H1 (cell line): ENCODE measurements at regions not wholly inside any gene's neighbourhood (a gene's known extent, or its start where the extent isn't known, plus 50 kb on each side); places are given as distances from the start of the nearest gene placed in this dataset.

Source experiments
- CTCF ChIA-PET: fragments of 300-600 bp; sonication (Branson Sonifier 250); formaldehyde crosslinking; loops from one replicate; lab custom pipeline; 2021; ENCODE audit not compliant: partially characterized antibody; lab: Charles Lee
- POLR2A ChIA-PET: fragments of 300-600 bp; sonication (Branson Sonifier 250); formaldehyde crosslinking; loops from one replicate; lab custom pipeline; 2021; ENCODE audit warnings: inconsistent platforms; ENCODE audit not compliant: partially characterized antibody; lab: Charles Lee
- DNase-seq, 2 experiments: peaks; one replicate each; pipeline versions ENCODE4 v3.0.0 to v3.0.0-alpha.2; 2010 to 2022; ENCODE audit warnings: low spot score in 2 of 2, low read depth in 1 of 2, mixed read lengths in 1 of 2
- FAIRE-seq: peaks from 2 replicates; lab custom pipeline; 2011; peaks lifted over from hg19 to GRCh38; lab: Jason Lieb, UNC
- H2AFZ ChIP-seq: 2 replicates; pipeline ENCODE4 v1.8.1; 2012; ENCODE audit warnings: low read length, inconsistent platforms
- H2AK5ac ChIP-seq: 2 replicates; pipeline ENCODE4 v1.6.1; 2013; ENCODE audit warnings: low read depth, low read length
- H2BK120ac ChIP-seq: replicated peaks from 2 replicates; pipeline ENCODE3; 2013; ENCODE audit warnings: low read depth, low read length, inconsistent platforms
- H2BK12ac ChIP-seq: 2 replicates; pipeline ENCODE4 v1.6.1; 2013; ENCODE audit warnings: low read depth, low read length
- H2BK15ac ChIP-seq: 2 replicates; pipeline ENCODE4 v1.6.1; 2013; ENCODE audit warnings: low read length
- H2BK20ac ChIP-seq: 2 replicates; pipeline ENCODE4 v1.6.1; 2013; ENCODE audit warnings: low read length
- H2BK5ac ChIP-seq: 2 replicates; pipeline ENCODE4 v1.6.1; 2013; ENCODE audit warnings: low read depth, low read length
- H3K14ac ChIP-seq: 2 replicates; pipeline ENCODE4 v1.6.1; 2013; ENCODE audit warnings: inconsistent platforms; ENCODE audit not compliant: insufficient read length
- H3K18ac ChIP-seq: 2 replicates; pipeline ENCODE4 v1.6.1; 2013; ENCODE audit warnings: low read length; ENCODE audit errors: extremely low read depth
- H3K23ac ChIP-seq: 2 replicates; pipeline ENCODE4 v1.6.1; 2013; ENCODE audit warnings: inconsistent platforms; ENCODE audit not compliant: insufficient read length
- H3K23me2 ChIP-seq: 2 replicates; pipeline ENCODE4 v1.6.1; 2013; ENCODE audit warnings: low read depth, low read length
- H3K27ac ChIP-seq: 2 replicates; pipeline ENCODE4 v1.6.1; 2011; ENCODE audit warnings: low read depth, low read length, inconsistent platforms
- H3K27me3 ChIP-seq, 4 experiments: replicated peaks in 1 of 4; 1 replicate in 1 of 4; 2 replicates in 3 of 4; pipeline versions ENCODE4 v1.6.1 to v1.8.1; 2011 to 2013; ENCODE audit warnings: low read length in 3 of 4, mild to moderate bottlenecking in 3 of 4, inconsistent platforms in 2 of 4, mixed read lengths in 2 of 4, moderate library complexity in 1 of 4; ENCODE audit not compliant: control insufficient read depth in 3 of 4, insufficient read depth in 3 of 4; ENCODE audit errors: extremely low read depth in 1 of 4
- H3K36me3 ChIP-seq, 4 experiments: 2 replicates each; pipeline versions ENCODE4 v1.6.1 to v1.8.1; 2011 to 2013; ENCODE audit warnings: mild to moderate bottlenecking in 4 of 4, low read length in 3 of 4, moderate library complexity in 2 of 4, control low read depth in 1 of 4, inconsistent platforms in 1 of 4; ENCODE audit not compliant: insufficient read depth in 4 of 4, control insufficient read depth in 2 of 4
- H3K4ac ChIP-seq: replicated peaks from 2 replicates; pipeline ENCODE3; 2013; ENCODE audit warnings: low read length, low read depth, mixed read lengths, inconsistent platforms; ENCODE audit not compliant: insufficient read length
- H3K4me1 ChIP-seq, 4 experiments: replicated peaks in 1 of 4; 1 replicate in 1 of 4; 2 replicates in 3 of 4; pipeline versions ENCODE4 v1.6.1 to v1.8.1; 2011 to 2013; ENCODE audit warnings: low read length in 3 of 4, inconsistent platforms in 2 of 4, mixed read lengths in 1 of 4; ENCODE audit not compliant: insufficient read depth in 4 of 4, control insufficient read depth in 3 of 4
- H3K4me2 ChIP-seq, 2 experiments: 2 replicates each; pipeline versions ENCODE4 v1.6.1 to v1.8.1; 2011 to 2013; ENCODE audit warnings: low read depth in 2 of 2, low read length in 2 of 2, control low read depth in 1 of 2, inconsistent platforms in 1 of 2, mild to moderate bottlenecking in 1 of 2; ENCODE audit not compliant: insufficient read depth in 1 of 2
- H3K4me3 ChIP-seq, 4 experiments: fragments of 200-600, 300-600 bp in 1 of 4; sonication (generic), shearing (Covaris generic), sonication (Bioruptor Twin) in 1 of 4; 2 replicates each; pipeline versions ENCODE4 v1.5.1 to v1.8.1; 2011 to 2016; ENCODE audit warnings: low read length in 4 of 4, low read depth in 3 of 4, control low read depth in 2 of 4, inconsistent platforms in 2 of 4, mild to moderate bottlenecking in 2 of 4, mixed read lengths in 1 of 4, moderate library complexity in 1 of 4; ENCODE audit not compliant: insufficient read depth in 2 of 4; ENCODE audit errors: extremely low read depth in 1 of 4
- H3K56ac ChIP-seq: replicated peaks from 2 replicates; pipeline ENCODE3; 2013; ENCODE audit warnings: low read depth, mild to moderate bottlenecking, mixed read lengths, low read length, inconsistent platforms; ENCODE audit not compliant: insufficient read length
- H3K79me1 ChIP-seq: 2 replicates; pipeline ENCODE4 v1.6.1; 2013; ENCODE audit warnings: low read depth, low read length, control low read depth
- H3K79me2 ChIP-seq, 2 experiments: 2 replicates each; pipeline versions ENCODE4 v1.6.1 to v1.8.1; 2012 to 2013; ENCODE audit warnings: low read length in 2 of 2, mild to moderate bottlenecking in 2 of 2, inconsistent platforms in 1 of 2; ENCODE audit not compliant: insufficient read depth in 2 of 2, control insufficient read depth in 1 of 2
- H3K9ac ChIP-seq, 4 experiments: replicated peaks in 1 of 4; 1 replicate in 1 of 4; 2 replicates in 3 of 4; pipeline versions ENCODE4 v1.6.1 to v1.8.1; 2011 to 2013; ENCODE audit warnings: low read depth in 3 of 4, low read length in 3 of 4, control low read depth in 2 of 4, mild to moderate bottlenecking in 2 of 4, moderate library complexity in 2 of 4, inconsistent platforms in 1 of 4; ENCODE audit errors: extremely low read depth in 1 of 4
- H3K9me3 ChIP-seq, 2 experiments: 2 replicates each; pipeline versions ENCODE4 v1.6.1 to v1.8.1; 2012 to 2013; ENCODE audit warnings: mild to moderate bottlenecking in 2 of 2, moderate library complexity in 2 of 2, control low read depth in 1 of 2, inconsistent platforms in 1 of 2, low read depth in 1 of 2, low read length in 1 of 2, mixed read lengths in 1 of 2; ENCODE audit not compliant: insufficient read depth in 2 of 2
- H4K20me1 ChIP-seq, 2 experiments: replicated peaks in 1 of 2; 2 replicates each; pipeline versions ENCODE3 to v1.8.1; 2011 to 2013; ENCODE audit warnings: inconsistent platforms in 2 of 2, low read length in 2 of 2, mild to moderate bottlenecking in 1 of 2; ENCODE audit not compliant: insufficient read depth in 2 of 2, control insufficient read depth in 1 of 2
- H4K5ac ChIP-seq: 2 replicates; pipeline ENCODE4 v1.6.1; 2013; ENCODE audit warnings: low read length, low read depth, mixed read lengths, inconsistent platforms; ENCODE audit not compliant: insufficient read length
- H4K8ac ChIP-seq: 2 replicates; pipeline ENCODE4 v1.8.0; 2013; ENCODE audit warnings: mild to moderate bottlenecking, moderate library complexity, low read length, inconsistent platforms; ENCODE audit not compliant: insufficient read depth; ENCODE audit errors: extremely low read depth
- H4K91ac ChIP-seq: replicated peaks from 2 replicates; pipeline ENCODE3; 2013; ENCODE audit warnings: low read length, mixed read lengths, inconsistent platforms; ENCODE audit not compliant: insufficient read length
- ATF2 ChIP-seq: IDR thresholded peaks from 2 replicates; pipeline ENCODE4 v1.6.1; 2012; ENCODE audit warnings: low read length, inconsistent platforms
- CHD1 ChIP-seq: IDR thresholded peaks from 2 replicates; pipeline ENCODE4 v1.6.1; 2012; ENCODE audit warnings: low read depth, low read length, improper control_type of control experiment
- EP300 ChIP-seq, 2 experiments: IDR thresholded peaks; 1 replicate in 1 of 2; 2 replicates in 1 of 2; pipeline ENCODE4 v1.6.1; 2011 to 2012; ENCODE audit warnings: low read depth in 2 of 2, low read length in 2 of 2, mild to moderate bottlenecking in 2 of 2, borderline replicate concordance in 1 of 2, inconsistent platforms in 1 of 2, moderate library complexity in 1 of 2
- EZH2 ChIP-seq: fragments of 200-600 bp; sonication (generic); IDR thresholded peaks from 2 replicates; pipeline ENCODE4 v1.7.1; 2012; ENCODE audit warnings: low read depth, mild to moderate bottlenecking, moderate library complexity, low read length, inconsistent platforms; ENCODE audit not compliant: severe bottlenecking
- KDM4A ChIP-seq: IDR thresholded peaks from one replicate; pipeline ENCODE4 v1.7.1; 2012; ENCODE audit warnings: low read depth, mild to moderate bottlenecking, moderate library complexity, low read length, inconsistent platforms; ENCODE audit not compliant: severe bottlenecking
- KDM5A ChIP-seq: fragments of 200-600 bp; IDR thresholded peaks from 2 replicates; pipeline ENCODE4 v1.7.1; 2012; ENCODE audit warnings: mild to moderate bottlenecking, low read length, inconsistent platforms, mixed read lengths
- NANOG ChIP-seq: IDR thresholded peaks from 2 replicates; pipeline ENCODE4 v1.6.1; 2011; ENCODE audit warnings: low read length, low read depth, mild to moderate bottlenecking, inconsistent platforms; ENCODE audit not compliant: insufficient read depth, poor library complexity, severe bottlenecking
- NRF1 ChIP-seq: IDR thresholded peaks from 2 replicates; pipeline ENCODE4 v1.6.1; 2011; ENCODE audit warnings: mild to moderate bottlenecking, low read depth, low read length, improper control_type of control experiment
- RNF2 ChIP-seq: fragments of 200-900, 300-1000 bp; sonication (generic); IDR thresholded peaks from 2 replicates; pipeline ENCODE4 v1.7.1; 2016; ENCODE audit warnings: borderline replicate concordance, low read depth, mild to moderate bottlenecking, antibody characterized with exemption, low read length; ENCODE audit not compliant: poor library complexity, severe bottlenecking; ENCODE audit errors: missing control alignments
- SP1 ChIP-seq: IDR thresholded peaks from 2 replicates; pipeline ENCODE4 v1.6.1; 2011; ENCODE audit warnings: low read depth, low read length
- SP2 ChIP-seq: IDR thresholded peaks from 2 replicates; pipeline ENCODE4 v1.6.1; 2012; ENCODE audit warnings: mild to moderate bottlenecking, low read length, inconsistent platforms
- TEAD4 ChIP-seq: IDR thresholded peaks from 2 replicates; pipeline ENCODE4 v1.6.1; 2012; ENCODE audit warnings: low read depth, low read length, inconsistent platforms, mixed read lengths
- WGBS, 2 experiments: shearing (Covaris generic) in 1 of 2; methylation state at CpG; one replicate each; pipeline versions ENCODE4 v1.1.6 to v1.1.7; 2013 to 2015; ENCODE audit warnings: low lambda C conversion rate in 2 of 2, mixed read lengths in 2 of 2, inconsistent platforms in 1 of 2, low coverage in 1 of 2, missing lambda C conversion rate in 1 of 2; ENCODE audit not compliant: insufficient replicate concordance in 2 of 2, insufficient coverage in 1 of 2, insufficient read length in 1 of 2; ENCODE audit errors: extremely low coverage in 1 of 2, missing lambda C conversion rate in 1 of 2; 5-methylcytosine and 5-hydroxymethylcytosine counted together

GRCh38 chr6:40162074-40162473 lies 227.8 kb upstream of the MOCS1 start:
- Histone ChIP-seq H3K23me2 (no peaks in the 10 kb centered on the region; the same call in 1 of the 2 replicates), H3K4me3 (no peak overlapping the region), H2BK120ac (no peak overlapping the region), H3K9me3 (no peaks in the 10 kb centered on the region), H3K36me3 (no peaks in the 10 kb centered on the region), H3K27ac (no peak overlapping the region), H4K20me1 (no peaks in the 10 kb centered on the region), H3K79me1 (no peaks in the 10 kb centered on the region), H3K27me3 (no peaks in the 10 kb centered on the region), H2BK12ac (no peak overlapping the region), H3K23ac (no peak overlapping the region), H3K4me2 (no peak overlapping the region), H3K4me1 (peaks cover 0 to 3% (median 2%) of the 10 kb centered on the region in 4 experiments; a peak in 2 of 7 replicates), H2BK15ac (no peak overlapping the region), H2BK5ac (no peak overlapping the region), H3K9ac (no peak overlapping the region), H3K14ac (no peak overlapping the region), H2BK20ac (no peak overlapping the region), H4K8ac (no peak overlapping the region), H3K79me2 (no peaks in the 10 kb centered on the region), H4K91ac (no peak overlapping the region), H4K5ac (no peak overlapping the region), H3K56ac (no peak overlapping the region), H3K18ac (no peak overlapping the region), H3K4ac (no peak overlapping the region), H2AK5ac (no peak overlapping the region), H2AFZ (no peak overlapping the region)
- CTCF ChIA-PET = interaction anchor here (1.0 to 3.2 kb wide), 2 partner anchors 10 to 23 kb away, joined by 4 to 9 read pairs; no protein-coding TSS in a partner anchor
- FAIRE-seq (peak; percentile 50), DNase-seq (no peak)
- WGBS, 2 experiments = 91% methylated on average over 5 of the region's 5 CpGs; no CpG with 5 or more reads in 1 of the 2 experiments
- POLR2A ChIA-PET = no interaction called here
- TF ChIP-seq SP1 = no peak
- no peak for TF ChIP-seq EP300 (IDR thresholded peaks at IDR 0.05; ENCODE audit: borderline replicate concordance in 1 of 2, low read depth in 2 of 2, low read length in 2 of 2)
- TF ChIP-seq CHD1 = no peak
- TF ChIP-seq TEAD4 = no peak
- no peak for TF ChIP-seq EZH2
- no peak for TF ChIP-seq ATF2
- TF ChIP-seq SP2 = no peak
- no peak for TF ChIP-seq RNF2
- no peak for TF ChIP-seq KDM5A
- TF ChIP-seq NANOG = no peak
- TF ChIP-seq KDM4A = no peak
- TF ChIP-seq NRF1 = no peak
